K562 (cell line): ENCODE measurements at regions not wholly inside any gene's neighbourhood (a gene's known extent, or its start where the extent isn't known, plus 50 kb on each side); places are given as distances from the start of the nearest gene placed in this dataset.

Source experiments
- CHAMP1 ChIP-seq: fragments of 450-650 bp; IDR thresholded peaks from 2 replicates; pipeline ENCODE4 v1.6.1; 2016; ENCODE audit warnings: mild to moderate bottlenecking
- COPS2 ChIP-seq: fragments of 450-650 bp; conservative IDR thresholded peaks from 2 replicates; pipeline ENCODE4 v1.6.1; 2016; ENCODE audit warnings: mild to moderate bottlenecking, moderate library complexity
- CSDE1 ChIP-seq, 2 experiments: fragments of 450-650 bp; IDR thresholded peaks; 2 replicates each; pipeline ENCODE4 v1.6.1; 2016; ENCODE audit warnings: mild to moderate bottlenecking in 1 of 2
- MCM2 ChIP-seq: fragments of 450-650 bp; IDR thresholded peaks from 2 replicates; pipeline ENCODE4 v1.6.1; 2017; ENCODE audit warnings: low read depth, mild to moderate bottlenecking
- NCOA4 ChIP-seq: fragments of 450-650 bp; IDR thresholded peaks from 2 replicates; pipeline ENCODE4 v1.6.1; 2018; ENCODE audit warnings: mild to moderate bottlenecking; ENCODE audit not compliant: partially characterized antibody
- PHF8 ChIP-seq: fragments of 200-600 bp; sonication (generic); IDR thresholded peaks from 2 replicates; pipeline ENCODE4 v1.6.1; 2012; ENCODE audit warnings: mixed run types, mild to moderate bottlenecking, inconsistent platforms, low read length, moderate library complexity, borderline replicate concordance
- RAD51 ChIP-seq: fragments of 450-650 bp; IDR thresholded peaks from 2 replicates; pipeline ENCODE4 v1.7.1; 2016; ENCODE audit warnings: low read depth, mild to moderate bottlenecking, borderline replicate concordance
- SNRNP70 ChIP-seq: fragments of 200-400 bp; formaldehyde crosslinking; optimal IDR thresholded peaks from 2 replicates; pipeline ENCODE3; 2017; ENCODE audit warnings: low read depth, low read length
- TRIM28 ChIP-seq: fragments of 450-650 bp; IDR thresholded peaks from 2 replicates; pipeline ENCODE4 v1.6.1; 2017
- ZNF318 ChIP-seq, 2 experiments: fragments of 450-650 bp; IDR thresholded peaks; 2 replicates each; pipeline ENCODE4 v1.6.1; 2016; ENCODE audit warnings: mild to moderate bottlenecking in 2 of 2, borderline replicate concordance in 1 of 2, low read depth in 1 of 2, moderate library complexity in 1 of 2
- ZNF592 ChIP-seq: fragments of 450-650 bp; IDR thresholded peaks from 2 replicates; pipeline ENCODE4 v1.6.1; 2017; ENCODE audit warnings: antibody characterized with exemption, mild to moderate bottlenecking
- ZNF764 ChIP-seq: fragments of 250-450 bp; sonication (Bioruptor Pico); IDR thresholded peaks from 2 replicates; pipeline ENCODE4 v1.4.0; 2020; ENCODE audit warnings: low read depth, mild to moderate bottlenecking, moderate library complexity
- ZNF79 ChIP-seq: fragments of 250-450 bp; sonication (Bioruptor Pico); IDR thresholded peaks from 2 replicates; pipeline ENCODE4 v1.4.0; 2020; ENCODE audit warnings: low read depth, mild to moderate bottlenecking, moderate library complexity

- TF ChIP-seq ZNF318 (IDR thresholded peaks at IDR 0.05; ENCODE audit: borderline replicate concordance in 1 of 2, low read depth in 1 of 2), result no peak
- TF ChIP-seq CSDE1 (IDR thresholded peaks at IDR 0.05), result no peak; a peak in 1 of 4 replicates
- TF ChIP-seq RAD51, result no peak
- TF ChIP-seq ZNF79 (CRISPR knock-in tag), result no peak
- peak; percentile 86 for TF ChIP-seq PHF8
- TF ChIP-seq TRIM28, result no peak
- TF ChIP-seq MCM2, result no peak
- TF ChIP-seq ZNF592, result no peak
- no peak for TF ChIP-seq CHAMP1
- TF ChIP-seq COPS2, result no peak
- no peak for TF ChIP-seq NCOA4
- no peak for TF ChIP-seq ZNF764 (CRISPR knock-in tag)
- no peak for TF ChIP-seq SNRNP70
Measured at GRCh38 chr5:1633605-1634336, 110.0 kb upstream of the LPCAT1 start (continued).
